Epithelial cell of esophagus (primary cell): ENCODE measurements at regions not wholly inside any gene's neighbourhood (a gene's known extent, or its start where the extent isn't known, plus 50 kb on each side); places are given as distances from the start of the nearest gene placed in this dataset.

Source experiments
- DNase-seq: peaks from one replicate; pipeline ENCODE4 v3.0.0; 2010; ENCODE audit warnings: low read depth
- H3K4me3 ChIP-seq: 2 replicates; pipeline ENCODE4 v1.5.1; 2011; ENCODE audit warnings: mild to moderate bottlenecking, low read length, control low read depth
- TF ChIP-seq, protein P1 (sequence below): IDR thresholded peaks from 2 replicates; pipeline ENCODE4 v1.5.1; 2011; ENCODE audit warnings: low read depth, mild to moderate bottlenecking, low read length, control low read depth, inconsistent platforms; ENCODE audit not compliant: insufficient read depth; ENCODE audit errors: missing control alignments

DNA sequence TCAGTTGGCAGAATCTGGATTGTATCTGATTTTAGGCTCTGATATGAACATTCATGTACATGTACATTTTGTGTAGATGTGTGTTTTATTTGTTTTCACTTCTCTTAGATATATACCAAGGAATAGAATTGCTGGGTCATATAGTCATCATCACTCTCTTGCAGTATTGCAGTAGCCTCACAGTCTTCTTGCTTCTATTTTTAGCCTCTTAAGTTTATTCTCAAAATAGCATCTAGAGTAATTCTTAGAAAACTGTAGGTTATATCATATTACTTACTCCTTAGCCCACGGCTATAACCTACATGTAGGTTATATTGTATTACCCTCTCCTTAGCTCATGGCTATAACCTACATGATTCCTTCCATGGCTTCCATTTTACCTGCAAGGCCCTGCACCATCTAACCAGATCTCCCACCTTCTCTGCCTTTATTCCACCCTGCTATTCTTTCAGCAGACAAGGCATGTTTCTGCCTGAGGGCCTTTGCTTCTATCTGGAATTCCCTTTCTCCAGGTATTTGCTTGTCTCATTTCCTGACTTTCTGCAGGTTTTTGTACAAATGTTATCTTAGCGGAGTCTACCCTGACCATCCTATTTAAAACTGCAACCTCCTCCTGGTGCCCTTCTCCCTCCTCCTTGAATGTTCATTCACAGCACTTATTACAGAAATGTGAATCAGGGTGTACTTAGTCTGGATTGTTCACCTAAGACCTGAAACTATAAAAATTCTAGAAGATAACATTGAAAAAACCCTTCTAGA, 109.0 kb upstream of the ETV3 start:
- TF ChIP-seq, protein P1, sequence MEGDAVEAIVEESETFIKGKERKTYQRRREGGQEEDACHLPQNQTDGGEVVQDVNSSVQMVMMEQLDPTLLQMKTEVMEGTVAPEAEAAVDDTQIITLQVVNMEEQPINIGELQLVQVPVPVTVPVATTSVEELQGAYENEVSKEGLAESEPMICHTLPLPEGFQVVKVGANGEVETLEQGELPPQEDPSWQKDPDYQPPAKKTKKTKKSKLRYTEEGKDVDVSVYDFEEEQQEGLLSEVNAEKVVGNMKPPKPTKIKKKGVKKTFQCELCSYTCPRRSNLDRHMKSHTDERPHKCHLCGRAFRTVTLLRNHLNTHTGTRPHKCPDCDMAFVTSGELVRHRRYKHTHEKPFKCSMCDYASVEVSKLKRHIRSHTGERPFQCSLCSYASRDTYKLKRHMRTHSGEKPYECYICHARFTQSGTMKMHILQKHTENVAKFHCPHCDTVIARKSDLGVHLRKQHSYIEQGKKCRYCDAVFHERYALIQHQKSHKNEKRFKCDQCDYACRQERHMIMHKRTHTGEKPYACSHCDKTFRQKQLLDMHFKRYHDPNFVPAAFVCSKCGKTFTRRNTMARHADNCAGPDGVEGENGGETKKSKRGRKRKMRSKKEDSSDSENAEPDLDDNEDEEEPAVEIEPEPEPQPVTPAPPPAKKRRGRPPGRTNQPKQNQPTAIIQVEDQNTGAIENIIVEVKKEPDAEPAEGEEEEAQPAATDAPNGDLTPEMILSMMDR, result no peak
- DNase-seq, result no peak
- no peak overlapping the region for H3K4me3 ChIP-seq

DNA sequence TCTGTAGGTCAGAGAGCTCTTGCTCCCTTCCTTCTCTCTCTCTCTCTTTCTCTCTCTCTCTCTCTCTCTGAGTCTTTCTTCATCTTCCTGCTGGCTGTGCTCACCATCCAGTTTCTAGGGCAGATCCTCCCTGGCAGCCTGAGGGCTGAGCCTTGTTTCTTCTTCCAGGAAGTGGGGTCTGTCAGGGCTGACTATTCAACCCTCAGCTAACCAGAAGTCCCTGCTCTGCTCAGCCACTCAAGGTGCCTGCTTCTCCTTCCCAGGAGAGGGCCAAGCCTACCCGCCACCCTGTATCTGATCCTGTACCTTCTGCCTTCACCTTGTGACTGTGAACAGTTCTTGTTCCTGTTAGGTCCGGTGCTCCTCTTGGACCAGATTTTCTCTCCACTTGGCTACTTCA, 107.6 kb upstream of the ETV3 start:
- peak; percentile 3 for DNase-seq
- H3K4me3 ChIP-seq, result no peak overlapping the region
- TF ChIP-seq, protein P1, result no peak

DNA sequence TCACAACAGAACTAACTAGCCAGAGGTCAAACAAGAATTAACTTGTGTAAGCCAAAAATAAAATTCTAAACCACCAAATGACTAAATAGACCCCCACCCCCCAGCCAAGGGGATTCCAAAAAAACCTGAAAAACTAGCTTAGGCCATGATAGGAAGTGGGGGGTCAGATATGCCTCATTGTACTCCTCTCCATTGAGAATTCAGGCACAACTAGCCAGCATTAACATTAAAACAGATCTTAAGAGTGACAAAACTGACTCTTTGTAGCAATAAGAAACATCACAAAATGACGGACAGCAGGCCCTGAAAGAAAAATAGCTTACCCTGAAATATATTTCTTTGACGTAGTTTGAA, 103.0 kb upstream of the ETV3 start:
- DNase-seq, result no peak
- H3K4me3 ChIP-seq, result no peak overlapping the region
- TF ChIP-seq, protein P1, result no peak

DNA sequence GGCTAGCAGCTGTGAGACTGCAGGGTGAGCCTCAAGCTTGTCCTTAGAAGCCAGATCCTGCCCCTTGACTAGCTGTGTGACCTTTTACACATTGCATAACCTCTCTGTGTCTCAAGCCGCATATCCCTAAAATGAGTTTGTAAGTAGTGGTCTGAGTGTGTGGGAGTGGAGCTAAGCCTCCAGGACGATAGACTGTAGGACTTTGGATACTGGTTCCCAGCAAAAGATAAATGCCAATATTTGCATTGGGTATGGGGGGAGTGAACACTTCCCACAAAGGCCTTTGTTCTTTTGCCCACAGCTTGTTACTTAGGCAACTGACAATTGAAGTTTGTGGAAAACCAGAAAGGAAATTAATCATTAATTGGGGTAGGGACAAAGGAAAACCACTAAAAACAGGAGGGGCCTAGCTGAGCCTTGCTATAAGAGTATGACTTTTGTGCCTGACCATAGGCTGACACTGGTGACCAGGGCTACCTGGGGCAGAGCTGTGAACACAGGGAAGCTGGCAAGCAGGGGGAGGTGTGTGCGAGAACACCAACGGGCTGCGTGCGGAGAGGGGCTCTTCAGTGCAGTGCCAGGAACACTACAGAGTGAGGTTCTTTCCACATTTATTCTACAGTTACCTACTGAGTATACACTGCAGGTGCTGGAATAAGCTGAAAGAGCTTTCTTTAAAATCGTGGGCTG, 102.4 kb upstream of the ETV3 start:
- H3K4me3 ChIP-seq, result no peak overlapping the region
- no peak for DNase-seq
- TF ChIP-seq, protein P1, result no peak

DNA sequence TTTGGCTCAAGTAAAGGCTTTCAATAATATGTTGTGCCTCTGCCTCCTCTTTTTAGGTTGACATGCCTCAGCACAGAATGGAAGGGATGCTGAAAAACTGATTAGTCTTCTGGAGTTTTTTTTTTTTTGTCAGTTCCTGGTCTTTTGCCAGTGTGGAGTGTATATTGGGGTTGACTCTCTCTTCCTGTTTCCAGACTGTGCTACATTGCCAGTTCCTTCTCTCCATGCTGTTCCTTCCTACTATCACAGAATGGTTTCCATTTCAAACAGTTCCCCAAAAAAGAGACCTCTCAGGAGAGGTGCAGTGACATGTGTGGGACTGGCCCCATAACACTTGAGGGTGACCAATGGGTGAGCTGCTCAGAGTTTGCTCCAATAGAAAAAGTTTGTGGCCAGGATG, 101.7 kb upstream of the ETV3 start:
- no peak for DNase-seq
- H3K4me3 ChIP-seq, result no peak overlapping the region
- TF ChIP-seq, protein P1, result no peak

DNA sequence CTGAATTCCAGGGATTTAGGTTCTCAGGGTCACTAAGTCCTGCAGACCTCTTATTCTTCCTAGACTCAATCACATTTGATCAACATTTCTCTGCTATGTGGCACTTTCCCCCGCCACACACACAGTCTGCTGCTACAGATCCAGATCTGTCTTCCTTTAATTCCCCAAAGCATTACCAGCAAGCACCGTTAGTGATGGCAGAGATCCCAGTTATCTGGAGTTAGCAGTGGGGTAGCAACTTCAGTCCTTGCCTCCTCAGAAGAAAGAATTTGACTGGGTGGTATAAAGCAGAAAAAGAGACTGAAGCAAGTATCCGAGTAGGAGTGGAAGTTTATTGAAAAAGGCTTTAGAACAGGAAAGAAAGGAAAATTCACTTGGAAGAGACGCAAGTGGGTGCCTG, 100.4 kb upstream of the ETV3 start:
- DNase-seq, result no peak
- TF ChIP-seq, protein P1, result no peak
- H3K4me3 ChIP-seq, result no peak overlapping the region
